ENCODE measurements at regions not wholly inside any gene's neighbourhood (a gene's known extent, or its start where the extent isn't known, plus 50 kb on each side); places are given as distances from the start of the nearest gene placed in this dataset.
A peak's percentile ranks its signal among the peaks of the same experiment; 100 is the strongest.
"Not testable (repeated sequence)": the region's sequence is repeated elsewhere in the genome, so short reads cannot be mapped to it uniquely, and the experiment has no call there.

DNA sequence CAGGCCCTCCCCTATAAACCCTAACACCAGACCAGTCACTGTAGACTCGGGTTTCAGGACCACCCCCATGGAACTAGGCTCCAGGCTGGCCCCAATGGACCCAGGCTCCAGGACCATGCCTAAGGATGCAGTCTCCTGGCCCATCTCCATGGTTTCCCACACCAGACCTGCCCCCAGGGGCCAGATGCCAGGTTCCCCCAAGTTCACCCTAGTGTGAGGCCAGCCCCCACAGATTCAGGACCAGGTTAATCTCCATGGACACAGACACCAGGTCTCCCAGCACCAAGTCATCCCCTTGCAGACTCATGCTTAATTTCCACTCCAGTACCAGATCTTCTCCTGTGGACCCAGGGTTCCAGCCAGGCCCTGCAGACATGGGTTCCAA lies 103.8 kb upstream of the LANCL2 start:
- no peak for DNase-seq

- DNase-seq = not testable (repeated sequence)
Measured at GRCh38 chr7:55265328-55265727, 99.8 kb upstream of the LANCL2 start.

DNA sequence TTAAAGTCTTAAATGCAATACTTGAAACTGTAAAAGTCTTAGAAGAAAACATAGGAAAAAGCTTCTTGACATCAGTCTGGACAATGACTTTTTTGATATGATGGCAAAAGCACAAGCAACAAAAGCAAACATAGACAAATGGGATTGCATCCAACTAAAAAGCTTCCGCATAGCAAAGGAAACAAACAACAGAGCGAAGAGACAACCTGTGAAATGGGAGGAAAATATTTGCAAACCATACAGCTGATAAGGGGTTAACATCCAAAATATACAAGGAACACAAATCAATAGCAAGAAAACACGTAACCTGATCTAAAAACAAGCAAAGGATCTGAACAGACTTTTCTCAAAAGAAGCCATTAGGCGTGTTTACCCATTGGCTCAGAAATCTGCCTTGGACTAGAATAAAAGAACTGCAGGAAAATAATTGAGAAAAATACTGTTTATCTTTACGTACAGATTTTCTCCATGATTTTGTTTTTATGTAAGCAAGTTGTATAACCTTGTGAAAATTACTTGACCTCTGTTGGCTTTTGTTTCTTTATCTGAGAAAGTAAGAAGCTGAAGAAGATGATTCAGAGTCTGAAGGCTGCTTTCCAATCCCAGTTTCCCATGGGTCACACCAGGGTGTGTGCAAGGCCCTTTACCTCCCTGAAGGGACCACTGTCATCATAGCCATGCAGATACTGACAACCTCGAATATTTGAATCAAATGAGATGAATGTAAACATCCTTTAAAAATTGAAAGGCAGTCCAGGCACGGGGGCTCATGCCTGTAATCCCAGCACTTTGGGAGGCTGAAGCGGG lies 99.1 kb upstream of the LANCL2 start:
- DNase-seq = no peak

GRCh38 chr7:55271069-55271626 lies 94.0 kb upstream of the LANCL2 start:
- DNase-seq = no peak

- DNase-seq = no peak
Measured at GRCh38 chr7:55271661-55272060, 93.5 kb upstream of the LANCL2 start.

DNA sequence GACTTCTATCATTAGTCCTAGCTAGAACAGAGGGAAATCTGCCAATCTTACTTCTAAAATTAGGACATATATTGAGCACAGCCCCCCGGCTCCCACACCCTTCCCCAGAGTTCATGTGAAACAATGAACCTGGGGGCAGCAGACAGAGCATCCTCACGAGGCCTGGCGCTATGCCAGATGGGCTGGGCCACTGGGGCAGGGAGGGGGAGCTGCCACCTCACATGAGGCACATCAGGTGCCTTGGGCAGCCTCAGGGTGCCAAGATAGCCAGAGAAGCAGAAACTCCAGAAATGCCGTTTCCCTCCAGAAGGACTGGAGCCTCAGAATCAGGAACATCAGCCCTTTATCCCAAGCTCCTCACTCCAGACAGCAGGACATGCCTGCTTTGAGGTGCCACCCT lies 92.8 kb upstream of the LANCL2 start:
- no peak for DNase-seq

- DNase-seq = no peak
Measured at GRCh38 chr7:55273186-55273980, 91.8 kb upstream of the LANCL2 start.

- no peak for DNase-seq
Measured at GRCh38 chr7:55274156-55274555, 91.0 kb upstream of the LANCL2 start.

DNA sequence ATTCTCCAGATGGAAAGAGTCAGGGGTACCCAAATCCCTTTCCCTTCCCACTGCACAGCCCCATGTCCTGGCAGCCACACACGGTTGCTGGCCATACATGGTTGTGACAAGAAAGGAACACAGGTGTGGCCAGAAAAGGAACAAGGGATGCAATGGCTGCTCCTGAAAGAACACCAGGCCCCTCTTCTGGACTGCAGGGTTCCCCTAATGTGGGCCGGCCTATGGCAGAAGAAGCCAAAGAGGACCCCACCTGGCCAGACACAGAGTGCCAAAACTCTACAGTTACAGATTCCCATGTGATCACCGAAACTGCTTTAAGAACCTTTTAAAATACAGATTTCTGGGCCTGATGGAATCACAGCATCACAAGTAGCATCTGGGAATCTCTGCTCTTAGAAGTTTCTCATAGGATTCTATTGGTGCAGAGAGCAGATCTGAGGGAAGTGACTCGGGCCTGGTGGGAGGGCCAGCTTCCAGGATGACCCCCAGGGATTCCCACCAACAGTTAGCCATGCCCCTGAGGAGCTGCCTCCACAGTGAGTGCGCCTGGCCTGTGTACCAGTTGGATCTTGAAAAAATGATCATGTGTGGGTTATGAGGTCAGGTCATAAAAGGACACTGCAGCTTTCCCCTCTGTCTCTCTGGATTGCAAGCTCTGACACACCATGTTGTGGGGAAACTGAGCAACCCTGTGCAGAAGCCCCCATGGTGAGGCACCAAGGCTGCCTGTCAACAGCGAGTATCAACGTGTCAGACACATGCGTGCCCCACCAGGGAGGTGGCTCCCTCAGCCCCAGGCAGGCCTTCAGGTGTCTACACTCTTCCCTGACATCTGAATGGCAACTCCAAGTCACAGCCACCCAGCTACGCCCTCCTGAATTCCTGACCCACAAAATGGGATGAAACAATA lies 89.6 kb upstream of the LANCL2 start:
- DNase-seq = no peak

- no peak for DNase-seq
Measured at GRCh38 chr7:55276572-55277295, 88.4 kb upstream of the LANCL2 start.

DNA sequence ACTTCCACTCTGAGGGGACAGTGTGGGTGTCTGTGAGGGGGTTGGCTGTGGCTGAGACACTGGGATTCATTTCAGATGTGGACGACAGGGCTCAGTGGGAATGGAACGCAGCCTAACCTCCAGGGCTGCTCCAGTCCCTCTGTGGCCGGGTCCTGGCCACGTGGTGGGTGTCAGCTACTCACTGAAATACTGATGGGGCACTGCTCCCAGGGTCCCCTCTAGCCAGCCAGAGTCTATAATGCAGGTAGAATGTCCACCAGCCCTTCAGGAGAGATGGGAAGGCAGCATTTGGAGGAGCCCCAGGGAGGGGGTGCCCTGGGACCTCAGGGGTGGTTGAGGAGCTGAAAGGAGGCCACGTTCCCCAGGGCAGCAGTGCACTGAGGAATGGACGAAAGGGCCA lies 87.2 kb upstream of the LANCL2 start:
- DNase-seq = no peak

DNA sequence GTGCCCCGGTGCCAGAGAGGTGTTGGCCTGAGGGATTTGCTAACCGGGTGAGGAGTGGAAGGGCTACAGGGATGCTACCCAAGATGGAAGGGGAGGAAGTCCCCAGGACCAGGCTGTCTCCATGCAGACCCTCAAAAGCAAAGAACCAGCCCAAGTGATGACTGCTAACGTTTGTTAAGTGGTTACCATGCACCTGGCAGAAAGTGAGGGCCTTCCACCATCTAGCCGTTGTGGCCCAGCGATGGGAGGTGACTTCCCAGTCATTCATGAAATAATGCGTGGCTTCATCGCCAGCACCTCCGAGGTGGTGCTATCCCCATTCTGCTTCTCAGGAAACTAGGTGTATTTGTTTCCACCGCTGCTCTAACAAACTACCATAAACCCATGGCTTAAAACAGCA lies 86.8 kb upstream of the LANCL2 start:
- no peak for DNase-seq

DNA sequence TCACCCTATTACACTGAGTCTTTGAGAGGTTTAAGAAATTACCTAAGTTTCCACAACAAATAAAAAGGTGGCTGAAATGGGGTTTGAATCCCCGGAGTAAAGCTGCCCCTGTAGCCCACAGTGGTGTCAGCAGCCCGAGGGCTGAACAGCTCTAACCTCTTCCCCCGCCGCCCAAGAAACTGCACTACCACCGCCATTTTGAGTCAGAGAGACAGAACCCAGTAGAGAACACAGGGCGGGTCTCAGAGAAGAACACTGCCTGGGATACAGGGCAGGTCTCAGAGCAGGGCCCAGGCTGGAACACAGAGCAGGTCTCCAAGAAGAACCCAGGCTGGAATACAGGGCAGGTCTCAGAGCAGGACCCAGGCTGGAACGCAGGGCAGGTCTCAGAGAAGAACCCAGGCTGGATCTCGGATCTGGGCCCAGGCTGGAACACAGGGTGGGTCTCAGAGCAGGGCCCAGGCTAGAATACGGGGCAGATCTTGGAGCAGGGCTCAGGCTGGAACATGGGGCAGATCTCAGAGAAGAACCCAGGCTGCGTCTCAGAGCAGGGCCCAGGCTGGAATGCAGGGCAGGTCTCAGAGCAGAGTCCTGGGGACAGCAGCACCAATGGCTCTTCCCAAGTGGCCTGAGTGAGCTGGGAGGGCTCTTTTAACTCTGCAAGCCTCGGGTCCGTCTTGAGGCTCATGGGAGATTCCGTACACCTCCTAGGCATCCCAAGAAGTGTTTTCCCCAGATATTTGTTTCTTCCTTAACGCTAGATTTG lies 85.9 kb upstream of the LANCL2 start:
- no peak for DNase-seq

- peak; percentile 33 for DNase-seq
Measured at GRCh38 chr7:55280031-55280454, 85.1 kb upstream of the LANCL2 start.

DNA sequence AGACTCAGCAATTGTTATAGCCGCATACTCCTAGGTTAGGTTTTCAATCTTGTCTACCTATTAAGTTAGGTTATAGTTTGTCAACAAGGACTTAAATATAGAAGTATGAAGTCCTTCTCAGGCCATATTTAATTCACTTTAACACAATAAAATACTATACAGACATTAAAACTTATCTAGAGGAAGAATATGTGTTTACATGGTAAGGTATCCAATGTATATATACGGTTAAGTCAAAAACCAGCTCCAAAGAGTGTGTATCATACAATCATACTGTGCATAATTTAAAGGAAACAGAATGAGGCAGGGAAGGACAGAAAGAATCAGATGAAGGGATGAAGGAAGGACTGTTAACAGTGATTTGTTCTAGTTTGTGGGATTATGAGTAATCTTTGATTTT lies 79.5 kb upstream of the LANCL2 start:
- no peak for DNase-seq

DNA sequence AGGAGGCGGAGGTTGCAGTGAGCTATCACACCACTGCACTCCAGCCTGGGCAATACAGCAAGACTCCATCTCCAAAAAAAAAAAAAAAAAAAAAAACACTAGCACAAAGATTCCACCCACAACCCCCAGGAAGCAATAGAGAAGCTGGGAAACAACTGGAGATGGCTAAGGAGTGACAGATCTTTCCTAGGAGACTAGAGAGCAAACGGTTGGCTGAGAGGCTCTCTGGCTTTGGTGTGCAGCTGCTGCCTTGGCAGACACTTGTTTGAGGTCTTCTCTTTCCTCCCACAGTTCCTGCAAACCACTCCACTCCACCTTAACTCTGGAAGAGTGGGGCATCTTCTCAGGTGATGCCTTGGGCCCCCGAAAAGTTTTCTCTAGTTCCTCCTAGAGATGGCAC lies 78.5 kb upstream of the LANCL2 start:
- no peak for DNase-seq

- DNase-seq = no peak
Measured at GRCh38 chr7:55288070-55288824, 76.9 kb upstream of the LANCL2 start.

DNA sequence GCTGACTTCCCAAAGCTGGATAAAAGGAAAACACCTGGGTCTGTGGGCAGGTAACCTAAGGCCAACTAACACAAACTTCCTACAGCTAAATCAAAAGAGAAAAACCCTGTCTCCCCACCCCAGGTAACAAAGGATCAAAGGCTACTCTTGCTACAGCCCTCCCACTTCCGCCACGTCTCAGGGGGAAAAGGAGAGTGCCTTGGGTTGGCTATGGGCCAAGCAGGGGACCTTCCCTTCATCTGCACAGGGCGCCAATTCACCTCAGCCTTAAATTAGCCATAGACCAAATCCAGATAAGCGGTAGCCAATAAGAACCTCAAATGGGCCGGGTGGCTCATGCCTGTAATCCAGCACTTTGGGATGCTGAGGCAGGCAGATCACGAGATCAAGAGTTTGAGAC lies 69.1 kb upstream of the LANCL2 start:
- no peak for DNase-seq

- no peak for DNase-seq
Measured at GRCh38 chr7:55299273-55299967, 65.7 kb upstream of the LANCL2 start.

DNA sequence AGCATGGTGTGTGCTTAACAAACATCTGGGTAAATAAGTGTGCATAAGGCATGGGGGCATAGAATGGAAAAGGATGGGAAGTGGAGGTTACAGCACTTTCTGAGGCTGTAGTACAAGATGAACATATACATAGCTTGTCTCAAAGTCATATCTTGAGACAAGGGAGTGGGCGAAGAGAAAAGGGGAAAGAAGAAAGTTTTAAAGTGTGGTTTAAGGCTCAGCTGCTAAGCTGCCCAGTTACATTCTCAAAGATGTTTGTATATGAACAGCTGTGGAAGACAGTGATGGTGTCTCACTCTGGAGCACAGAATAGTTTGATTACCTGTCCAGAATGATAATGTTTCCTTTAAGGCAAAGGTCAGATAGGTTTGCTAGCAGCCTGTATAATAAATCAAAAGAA lies 61.9 kb upstream of the LANCL2 start:
- DNase-seq = no peak
